SK-N-SH (cell line): ENCODE measurements at regions not wholly inside any gene's neighbourhood (a gene's known extent, or its start where the extent isn't known, plus 50 kb on each side); places are given as distances from the start of the nearest gene placed in this dataset.

ENCODE experiments used
- CTCF ChIA-PET: fragments of 300-600, 350-600 bp; formaldehyde crosslinking; extraction: SDS; loops from one replicate; lab custom pipeline; 2021; lab: Yijun Ruan, JAX
- POLR2A ChIA-PET: fragments of 350-600 bp; sonication (Branson Sonifier 250); formaldehyde crosslinking; extraction: SDS; loops from one replicate; lab custom pipeline; 2020; ENCODE audit warnings: antibody characterized with exemption, inconsistent platforms; lab: Yijun Ruan, JAX
- DNase-seq: peaks from one replicate; pipeline ENCODE4 v3.0.0; 2012
- H2AFZ ChIP-seq: fragments of 200-600 bp; sonication (generic); 2 replicates; pipeline ENCODE4 v1.8.1; 2016; ENCODE audit warnings: antibody characterized with exemption, mild to moderate bottlenecking, low read depth
- H3F3A ChIP-seq: fragments of 200-600 bp; sonication (generic); replicated peaks from 2 replicates; pipeline ENCODE3; 2016; ENCODE audit warnings: antibody characterized with exemption, mild to moderate bottlenecking; ENCODE audit not compliant: insufficient read depth
- H3K27ac ChIP-seq, 2 experiments: fragments of 200-500 bp in 1 of 2; fragments of 200-600 bp in 1 of 2; sonication (Bioruptor generic) in 1 of 2; sonication (generic), shearing (Covaris generic) in 1 of 2; 2 replicates each; pipeline versions ENCODE4 v1.5.1 to v1.6.1; 2014 to 2016; ENCODE audit warnings: low read depth in 2 of 2, inconsistent platforms in 1 of 2, low read length in 1 of 2, mild to moderate bottlenecking in 1 of 2, mixed read lengths in 1 of 2
- H3K27me3 ChIP-seq: fragments of 200-600 bp; sonication (generic), shearing (Covaris generic); 2 replicates; pipeline ENCODE4 v1.6.1; 2016; ENCODE audit warnings: mixed run types; ENCODE audit not compliant: insufficient read depth
- H3K36me3 ChIP-seq, 2 experiments: fragments of 200-500 bp in 1 of 2; fragments of 200-600 bp in 1 of 2; sonication (Bioruptor generic) in 1 of 2; sonication (generic) in 1 of 2; replicated peaks in 1 of 2; 2 replicates each; pipeline versions ENCODE3 to v1.5.1; 2014 to 2016; ENCODE audit warnings: low read length in 1 of 2, mild to moderate bottlenecking in 1 of 2; ENCODE audit not compliant: insufficient read depth in 2 of 2, control insufficient read depth in 1 of 2
- H3K4me1 ChIP-seq, 2 experiments: fragments of 200-500 bp in 1 of 2; fragments of 200-600 bp in 1 of 2; sonication (Bioruptor generic) in 1 of 2; sonication (generic), shearing (Covaris generic) in 1 of 2; 2 replicates each; pipeline versions ENCODE4 v1.5.1 to v1.6.1; 2014 to 2016; ENCODE audit warnings: low read depth in 1 of 2, low read length in 1 of 2, mixed run types in 1 of 2; ENCODE audit not compliant: insufficient read depth in 2 of 2, control insufficient read depth in 1 of 2
- H3K4me2 ChIP-seq: fragments of 200-600 bp; sonication (generic), shearing (Covaris generic); 2 replicates; pipeline ENCODE4 v1.6.1; 2017; ENCODE audit warnings: mixed run types
- H3K4me3 ChIP-seq, 2 experiments: fragments of 200-500 bp in 1 of 2; fragments of 200-600 bp in 1 of 2; sonication (Bioruptor generic) in 1 of 2; sonication (generic), shearing (Covaris generic) in 1 of 2; 2 replicates each; pipeline versions ENCODE4 v1.5.1 to v1.8.1; 2014 to 2016; ENCODE audit warnings: low read depth in 2 of 2, inconsistent platforms in 1 of 2, low read length in 1 of 2, mild to moderate bottlenecking in 1 of 2, mixed read lengths in 1 of 2, moderate library complexity in 1 of 2
- H3K79me2 ChIP-seq: fragments of 200-600 bp; sonication (generic); 2 replicates; pipeline ENCODE4 v1.8.1; 2017; ENCODE audit warnings: mild to moderate bottlenecking; ENCODE audit not compliant: insufficient read depth
- H3K9ac ChIP-seq: fragments of 200-600 bp; sonication (generic); 2 replicates; pipeline ENCODE4 v1.6.1; 2017; ENCODE audit warnings: mixed run types
- H3K9me2 ChIP-seq: fragments of 200-600 bp; sonication (generic); 2 replicates; pipeline ENCODE4 v1.6.1; 2017; ENCODE audit warnings: mixed run types
- H3K9me3 ChIP-seq: fragments of 200-600 bp; sonication (generic); 2 replicates; pipeline ENCODE4 v1.6.1; 2017; ENCODE audit warnings: mixed run types, mild to moderate bottlenecking, moderate library complexity
- H4K20me1 ChIP-seq: fragments of 200-600 bp; sonication (generic); 2 replicates; pipeline ENCODE4 v1.6.1; 2017; ENCODE audit warnings: mild to moderate bottlenecking, mixed run types; ENCODE audit not compliant: insufficient read depth
- EP300 ChIP-seq, 2 experiments: IDR thresholded peaks; 2 replicates each; pipeline versions ENCODE4 v1.4.0 to v1.6.1; 2012; ENCODE audit warnings: borderline replicate concordance in 1 of 2, low read depth in 1 of 2, low read length in 1 of 2
- EZH2phosphoT487 ChIP-seq: fragments of 200-600 bp; sonication (generic); IDR thresholded peaks from 2 replicates; pipeline ENCODE4 v1.6.1; 2017; ENCODE audit warnings: low read depth, mixed run types, mild to moderate bottlenecking, antibody characterized with exemption, moderate library complexity, borderline replicate concordance
- FOSL2 ChIP-seq: IDR thresholded peaks from 2 replicates; pipeline ENCODE4 v1.4.0; 2012; ENCODE audit warnings: low read depth, mild to moderate bottlenecking, moderate library complexity, borderline replicate concordance
- FOXJ3 ChIP-seq: sonication (generic); formaldehyde crosslinking; IDR thresholded peaks from 2 replicates; pipeline ENCODE4 v1.5.1; 2020; ENCODE audit warnings: mild to moderate bottlenecking, missing genetic modification reagents
- FOXM1 ChIP-seq: IDR thresholded peaks from 2 replicates; pipeline ENCODE4 v1.4.0; 2012; ENCODE audit warnings: low read depth, mild to moderate bottlenecking
- GABPA ChIP-seq: IDR thresholded peaks from 2 replicates; pipeline ENCODE4 v1.4.0; 2012; ENCODE audit warnings: low read depth, mild to moderate bottlenecking
- GATA2 ChIP-seq: sonication (generic); formaldehyde crosslinking; IDR thresholded peaks from 2 replicates; pipeline ENCODE4 v1.5.0; 2020; ENCODE audit warnings: mild to moderate bottlenecking, missing genetic modification reagents
- JUND ChIP-seq: IDR thresholded peaks from 2 replicates; pipeline ENCODE4 v1.4.0; 2012
- MEF2A ChIP-seq: IDR thresholded peaks from 2 replicates; pipeline ENCODE4 v1.4.0; 2012; ENCODE audit warnings: low read depth, borderline replicate concordance
- NFIC ChIP-seq: IDR thresholded peaks from 2 replicates; pipeline ENCODE4 v1.4.0; 2012; ENCODE audit warnings: borderline replicate concordance
- NRF1 ChIP-seq: IDR thresholded peaks from 2 replicates; pipeline ENCODE4 v1.6.1; 2012; ENCODE audit warnings: low read depth, mild to moderate bottlenecking, low read length
- POLR2AphosphoS5 ChIP-seq: IDR thresholded peaks from 2 replicates; pipeline ENCODE4 v1.6.1; 2012; ENCODE audit warnings: low read depth, low read length
- RAD21 ChIP-seq: IDR thresholded peaks from 2 replicates; pipeline ENCODE4 v1.6.1; 2012; ENCODE audit warnings: mild to moderate bottlenecking, low read length
- RCOR1 ChIP-seq: fragments of 150-350 bp; IDR thresholded peaks from 2 replicates; pipeline ENCODE4 v1.6.1; 2017; ENCODE audit warnings: antibody characterized with exemption, low read length
- RXRA ChIP-seq: IDR thresholded peaks from 2 replicates; pipeline ENCODE4 v1.4.0; 2012; ENCODE audit warnings: low read depth, mild to moderate bottlenecking, borderline replicate concordance
- SIN3A ChIP-seq: IDR thresholded peaks from 2 replicates; pipeline ENCODE4 v1.6.1; 2012; ENCODE audit warnings: low read depth, mild to moderate bottlenecking, low read length, moderate library complexity, borderline replicate concordance
- SMC3 ChIP-seq: IDR thresholded peaks from 2 replicates; pipeline ENCODE4 v1.6.1; 2012; ENCODE audit warnings: low read depth, low read length, improper control_type of control experiment
- TAF1 ChIP-seq: IDR thresholded peaks from 2 replicates; pipeline ENCODE4 v1.6.1; 2012; ENCODE audit warnings: low read depth, mild to moderate bottlenecking, low read length, moderate library complexity, borderline replicate concordance
- TCF12 ChIP-seq: IDR thresholded peaks from 2 replicates; pipeline ENCODE4 v1.4.0; 2012
- TEAD4 ChIP-seq: IDR thresholded peaks from 2 replicates; pipeline ENCODE4 v1.4.0; 2012; ENCODE audit warnings: mild to moderate bottlenecking, borderline replicate concordance; ENCODE audit not compliant: insufficient read depth
- YY1 ChIP-seq: IDR thresholded peaks from 2 replicates; pipeline ENCODE4 v1.4.0; 2012; ENCODE audit warnings: low read depth, mild to moderate bottlenecking
- WGBS: methylation state at CpG from one replicate; pipeline ENCODE4 v1.1.6; 2017; ENCODE audit warnings: low lambda C conversion rate; 5-methylcytosine and 5-hydroxymethylcytosine counted together
- TF ChIP-seq, protein P1 (sequence below): fragments of 150-350 bp; IDR thresholded peaks from 2 replicates; pipeline ENCODE4 v1.6.1; 2017; ENCODE audit warnings: antibody characterized with exemption, low read length, low read depth, borderline replicate concordance
- TF ChIP-seq, protein P2 (sequence below): fragments of 150-350 bp; IDR thresholded peaks from 2 replicates; pipeline ENCODE4 v1.6.1; 2016; ENCODE audit warnings: mild to moderate bottlenecking, low read depth, low read length
- TF ChIP-seq, protein P3 (sequence below): IDR thresholded peaks from 2 replicates; pipeline ENCODE4 v1.4.0; 2012; ENCODE audit warnings: low read depth, borderline replicate concordance
- TF ChIP-seq, protein P4 (sequence below): IDR thresholded peaks from 2 replicates; pipeline ENCODE4 v1.4.0; 2012; ENCODE audit warnings: low read depth, borderline replicate concordance

DNA sequence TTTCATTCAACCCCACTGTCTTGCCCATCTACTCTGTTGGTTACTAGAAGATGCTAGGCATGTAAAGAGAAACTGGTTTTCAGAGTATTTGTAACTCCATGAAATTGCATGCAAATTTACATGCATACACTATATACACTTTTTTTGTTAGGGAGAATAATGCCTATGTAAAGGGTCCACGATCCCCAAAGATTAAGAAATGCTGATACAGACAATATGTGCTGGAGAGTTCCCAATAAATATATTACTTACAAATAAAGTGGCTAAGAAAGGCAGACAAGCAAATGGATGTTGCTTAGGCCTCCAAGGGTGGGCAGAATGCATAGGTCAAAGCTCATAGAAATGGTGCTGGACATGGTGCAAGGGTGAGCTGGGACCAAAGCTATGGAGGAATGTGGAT, 109.6 kb upstream of the NHSL1 start (continued):
- TF ChIP-seq, protein P1, sequence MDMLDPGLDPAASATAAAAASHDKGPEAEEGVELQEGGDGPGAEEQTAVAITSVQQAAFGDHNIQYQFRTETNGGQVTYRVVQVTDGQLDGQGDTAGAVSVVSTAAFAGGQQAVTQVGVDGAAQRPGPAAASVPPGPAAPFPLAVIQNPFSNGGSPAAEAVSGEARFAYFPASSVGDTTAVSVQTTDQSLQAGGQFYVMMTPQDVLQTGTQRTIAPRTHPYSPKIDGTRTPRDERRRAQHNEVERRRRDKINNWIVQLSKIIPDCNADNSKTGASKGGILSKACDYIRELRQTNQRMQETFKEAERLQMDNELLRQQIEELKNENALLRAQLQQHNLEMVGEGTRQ: no peak
- TF ChIP-seq FOXJ3 (CRISPR knock-in tag): no peak
- TF ChIP-seq TEAD4: no peak
- no peak for TF ChIP-seq SIN3A
- TF ChIP-seq NFIC: no peak
- TF ChIP-seq POLR2AphosphoS5: no peak
- no peak for TF ChIP-seq JUND
- no peak for TF ChIP-seq YY1
- no peak for TF ChIP-seq FOSL2
- TF ChIP-seq, all 33 proteins: peak for 0

DNA sequence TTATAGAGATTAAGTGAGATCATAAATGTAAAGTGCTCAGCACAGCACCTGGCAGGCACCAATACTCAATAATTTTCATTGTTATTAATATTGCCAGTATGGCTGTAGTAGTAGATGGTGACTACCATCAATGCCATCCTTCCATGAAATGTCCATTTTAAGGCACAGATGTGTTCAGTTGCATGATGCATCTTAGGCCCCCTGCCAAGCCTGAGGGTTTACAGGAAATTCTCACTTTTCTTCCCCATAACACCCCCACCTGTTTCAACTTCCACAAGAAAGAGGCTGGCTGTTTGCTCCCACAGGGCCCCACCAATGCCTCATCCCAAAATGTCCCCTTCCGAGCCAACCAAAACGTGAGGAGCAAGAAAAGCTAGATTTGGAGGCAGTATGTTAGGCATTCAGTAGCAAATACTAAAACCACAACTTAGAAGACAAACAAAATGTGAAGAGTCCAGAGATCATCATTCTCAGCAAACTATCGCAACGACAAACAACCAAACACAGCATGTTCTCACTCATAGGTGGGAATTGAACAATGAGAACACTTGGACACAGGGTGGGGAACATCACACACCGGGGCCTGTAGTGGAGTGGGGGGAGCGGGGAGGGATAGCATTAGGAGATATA, 110.6 kb upstream of the NHSL1 start:
- Histone ChIP-seq H3K4me3 (no peak overlapping the region), H3K36me3 (no peaks in the 10 kb centered on the region), H4K20me1 (no peaks in the 10 kb centered on the region), H3K9me3 (no peaks in the 10 kb centered on the region), H3K4me2 (no peak overlapping the region), H3K27me3 (peaks cover 24% of the 10 kb centered on the region; the same call in 1 of the 2 replicates), H3K9ac (no peak overlapping the region), H2AFZ (no peak overlapping the region), H3K4me1 (no peaks in the 10 kb centered on the region), H3K9me2 (no peaks in the 10 kb centered on the region), H3F3A (no peaks in the 10 kb centered on the region), H3K79me2 (no peaks in the 10 kb centered on the region), H3K27ac (no peak overlapping the region)
- TF ChIP-seq NRF1: no peak
- no peak for TF ChIP-seq GATA2
- TF ChIP-seq, protein P2, sequence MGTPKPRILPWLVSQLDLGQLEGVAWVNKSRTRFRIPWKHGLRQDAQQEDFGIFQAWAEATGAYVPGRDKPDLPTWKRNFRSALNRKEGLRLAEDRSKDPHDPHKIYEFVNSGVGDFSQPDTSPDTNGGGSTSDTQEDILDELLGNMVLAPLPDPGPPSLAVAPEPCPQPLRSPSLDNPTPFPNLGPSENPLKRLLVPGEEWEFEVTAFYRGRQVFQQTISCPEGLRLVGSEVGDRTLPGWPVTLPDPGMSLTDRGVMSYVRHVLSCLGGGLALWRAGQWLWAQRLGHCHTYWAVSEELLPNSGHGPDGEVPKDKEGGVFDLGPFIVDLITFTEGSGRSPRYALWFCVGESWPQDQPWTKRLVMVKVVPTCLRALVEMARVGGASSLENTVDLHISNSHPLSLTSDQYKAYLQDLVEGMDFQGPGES: no peak
- TF ChIP-seq JUND: no peak
- no peak for TF ChIP-seq YY1
- no peak for TF ChIP-seq POLR2AphosphoS5
- no peak for TF ChIP-seq NFIC
- TF ChIP-seq EP300 (IDR thresholded peaks at IDR 0.05; ENCODE audit: borderline replicate concordance in 1 of 2, low read depth in 1 of 2, low read length in 1 of 2): no peak
- TF ChIP-seq SMC3: no peak
- TF ChIP-seq GABPA: no peak
- no peak for TF ChIP-seq FOXM1
- no peak for TF ChIP-seq RXRA
- TF ChIP-seq, protein P3, sequence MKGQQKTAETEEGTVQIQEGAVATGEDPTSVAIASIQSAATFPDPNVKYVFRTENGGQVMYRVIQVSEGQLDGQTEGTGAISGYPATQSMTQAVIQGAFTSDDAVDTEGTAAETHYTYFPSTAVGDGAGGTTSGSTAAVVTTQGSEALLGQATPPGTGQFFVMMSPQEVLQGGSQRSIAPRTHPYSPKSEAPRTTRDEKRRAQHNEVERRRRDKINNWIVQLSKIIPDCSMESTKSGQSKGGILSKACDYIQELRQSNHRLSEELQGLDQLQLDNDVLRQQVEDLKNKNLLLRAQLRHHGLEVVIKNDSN: no peak
- TF ChIP-seq TCF12: no peak
- TF ChIP-seq MEF2A: no peak
- TF ChIP-seq, protein P4, sequence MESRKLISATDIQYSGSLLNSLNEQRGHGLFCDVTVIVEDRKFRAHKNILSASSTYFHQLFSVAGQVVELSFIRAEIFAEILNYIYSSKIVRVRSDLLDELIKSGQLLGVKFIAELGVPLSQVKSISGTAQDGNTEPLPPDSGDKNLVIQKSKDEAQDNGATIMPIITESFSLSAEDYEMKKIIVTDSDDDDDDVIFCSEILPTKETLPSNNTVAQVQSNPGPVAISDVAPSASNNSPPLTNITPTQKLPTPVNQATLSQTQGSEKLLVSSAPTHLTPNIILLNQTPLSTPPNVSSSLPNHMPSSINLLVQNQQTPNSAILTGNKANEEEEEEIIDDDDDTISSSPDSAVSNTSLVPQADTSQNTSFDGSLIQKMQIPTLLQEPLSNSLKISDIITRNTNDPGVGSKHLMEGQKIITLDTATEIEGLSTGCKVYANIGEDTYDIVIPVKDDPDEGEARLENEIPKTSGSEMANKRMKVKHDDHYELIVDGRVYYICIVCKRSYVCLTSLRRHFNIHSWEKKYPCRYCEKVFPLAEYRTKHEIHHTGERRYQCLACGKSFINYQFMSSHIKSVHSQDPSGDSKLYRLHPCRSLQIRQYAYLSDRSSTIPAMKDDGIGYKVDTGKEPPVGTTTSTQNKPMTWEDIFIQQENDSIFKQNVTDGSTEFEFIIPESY: no peak
- no peak for TF ChIP-seq EZH2phosphoT487
- no peak for TF ChIP-seq RCOR1
- no peak for TF ChIP-seq RAD21
- TF ChIP-seq TAF1: no peak
- CTCF ChIA-PET: no interaction called here
- no peak for DNase-seq
- 30% methylated on average over 6 of the region's 6 CpGs for WGBS
- POLR2A ChIA-PET: no interaction called here
